HCT116 (cell line): ENCODE measurements at regions not wholly inside any gene's neighbourhood (a gene's known extent, or its start where the extent isn't known, plus 50 kb on each side); places are given as distances from the start of the nearest gene placed in this dataset.

ENCODE experiments used
- ATAC-seq: fragments of 200-7000 bp; cut with Tn5 transposase; 2 replicates; pipeline ENCODE4 v1.9.1; 2020; ENCODE audit warnings: mild to moderate bottlenecking, moderate library complexity
- BruUV-seq: library from RNA; stranded (reverse); fragments of 400-500 nt; replicated peaks from 2 replicates; lab custom pipeline; 2021; lab: Mats Ljungman, UMichigan
- CTCF ChIA-PET: fragments of 300-600 bp; sonication (Branson Sonifier 250); formaldehyde crosslinking; loops from one replicate; lab custom pipeline; 2021; ENCODE audit warnings: antibody characterized with exemption; lab: Charles Lee
- POLR2A ChIA-PET: fragments of 300-600, 350-600 bp; sonication (Branson Sonifier 250); formaldehyde crosslinking; loops from one replicate; lab custom pipeline; 2021; ENCODE audit warnings: antibody characterized with exemption; lab: Charles Lee
- RAD21 ChIA-PET, 2 experiments: fragments of 300-600 bp; sonication (Branson Sonifier 250); formaldehyde crosslinking; loops; one replicate each; lab custom pipeline; 2023; ENCODE audit warnings: low total read pairs in 2 of 2; ENCODE audit not compliant: uncharacterized antibody in 2 of 2, unreplicated experiment in 2 of 2, low non-redundant PET in 1 of 2; lab: Charles Lee
- DNase-seq: peaks from one replicate; pipeline ENCODE4 v3.0.0-alpha.2; 2010; ENCODE audit warnings: low read depth, low spot score
- H2AFZ ChIP-seq: fragments of 200-600 bp; shearing (Covaris generic), sonication (generic); 2 replicates; pipeline ENCODE4 v1.6.1; 2017; ENCODE audit warnings: low read depth, mixed run types, mixed read lengths, antibody characterized with exemption, low read length; ENCODE audit not compliant: poor library complexity, severe bottlenecking
- H3K27ac ChIP-seq: 2 replicates; pipeline ENCODE4 v1.5.1; 2012; ENCODE audit warnings: low read depth, low read length
- H3K27me3 ChIP-seq: fragments of 200-600 bp; sonication (generic); 2 replicates; pipeline ENCODE4 v1.6.1; 2016; ENCODE audit warnings: mixed run types, low read length, mixed read lengths; ENCODE audit not compliant: insufficient read depth
- H3K36me3 ChIP-seq, 2 experiments: fragments of 200-500 bp in 1 of 2; fragments of 200-600 bp in 1 of 2; sonication (Bioruptor generic) in 1 of 2; sonication (generic) in 1 of 2; 2 replicates each; pipeline versions ENCODE4 v1.5.1 to v1.6.1; 2014 to 2016; ENCODE audit warnings: low read length in 2 of 2, inconsistent platforms in 1 of 2, mixed read lengths in 1 of 2, mixed run types in 1 of 2; ENCODE audit not compliant: insufficient read depth in 2 of 2, control insufficient read depth in 1 of 2
- H3K4me1 ChIP-seq, 2 experiments: fragments of 200-600 bp in 1 of 2; sonication (generic) in 1 of 2; 2 replicates each; pipeline versions ENCODE4 v1.5.1 to v1.6.1; 2012 to 2017; ENCODE audit warnings: low read length in 2 of 2, inconsistent platforms in 1 of 2, mild to moderate bottlenecking in 1 of 2, mixed read lengths in 1 of 2, mixed run types in 1 of 2, moderate library complexity in 1 of 2; ENCODE audit not compliant: insufficient read depth in 2 of 2, control insufficient read depth in 1 of 2
- H3K4me2 ChIP-seq: fragments of 200-600 bp; sonication (generic); 2 replicates; pipeline ENCODE4 v1.6.1; 2017; ENCODE audit warnings: mixed run types, low read length, mixed read lengths
- H3K4me3 ChIP-seq, 2 experiments: fragments of 200-600 bp in 1 of 2; sonication (generic) in 1 of 2; replicated peaks in 1 of 2; 2 replicates each; pipeline ENCODE4 v1.5.1; 2011 to 2016; ENCODE audit warnings: low read length in 2 of 2, control low read depth in 1 of 2, low read depth in 1 of 2, mild to moderate bottlenecking in 1 of 2, mixed read lengths in 1 of 2, mixed run types in 1 of 2
- H3K79me2 ChIP-seq: fragments of 200-600 bp; sonication (generic); 2 replicates; pipeline ENCODE4 v1.6.1; 2017; ENCODE audit warnings: mild to moderate bottlenecking, mixed run types, low read length, moderate library complexity, mixed read lengths; ENCODE audit not compliant: insufficient read depth
- H3K9ac ChIP-seq: fragments of 200-600 bp; sonication (generic); 2 replicates; pipeline ENCODE4 v1.6.1; 2016; ENCODE audit warnings: low read length, mixed read lengths
- H3K9me2 ChIP-seq: fragments of 200-600 bp; sonication (generic), shearing (Covaris generic); 2 replicates; pipeline ENCODE4 v1.6.1; 2017; ENCODE audit warnings: mixed run types, mild to moderate bottlenecking, moderate library complexity; ENCODE audit not compliant: insufficient read depth
- H3K9me3 ChIP-seq, 2 experiments: fragments of 200-500 bp in 1 of 2; fragments of 200-600 bp in 1 of 2; sonication (Bioruptor generic) in 1 of 2; sonication (generic) in 1 of 2; 2 replicates each; pipeline ENCODE4 v1.6.1; 2014 to 2017; ENCODE audit warnings: low read length in 2 of 2, mixed read lengths in 2 of 2, inconsistent platforms in 1 of 2, low read depth in 1 of 2, mild to moderate bottlenecking in 1 of 2, mixed run types in 1 of 2, moderate library complexity in 1 of 2; ENCODE audit not compliant: control insufficient read depth in 1 of 2, insufficient read depth in 1 of 2
- H4K20me1 ChIP-seq: fragments of 200-600 bp; sonication (generic), shearing (Covaris generic); 2 replicates; pipeline ENCODE4 v1.6.1; 2017; ENCODE audit warnings: mixed run types, mild to moderate bottlenecking, moderate library complexity; ENCODE audit not compliant: insufficient read depth
- CBX3 ChIP-seq: IDR thresholded peaks from 2 replicates; pipeline ENCODE4 v1.6.1; 2012; ENCODE audit warnings: low read depth
- CEBPB ChIP-seq: IDR thresholded peaks from 2 replicates; pipeline ENCODE4 v1.6.1; 2012; ENCODE audit warnings: low read depth
- EGR1 ChIP-seq: IDR thresholded peaks from 2 replicates; pipeline ENCODE4 v1.6.1; 2012; ENCODE audit warnings: low read depth
- EZH2 ChIP-seq: fragments of 200-600 bp; sonication (generic); IDR thresholded peaks from 2 replicates; pipeline ENCODE4 v1.6.1; 2017; ENCODE audit warnings: antibody characterized with exemption, mixed run types
- EZH2phosphoT487 ChIP-seq: fragments of 200-600 bp; IDR thresholded peaks from 2 replicates; pipeline ENCODE4 v1.6.1; 2018; ENCODE audit warnings: antibody characterized with exemption, borderline replicate concordance
- JUND ChIP-seq: IDR thresholded peaks from 2 replicates; pipeline ENCODE4 v1.6.1; 2012
- POLR2A ChIP-seq: IDR thresholded peaks from 2 replicates; pipeline ENCODE4 v1.7.0; 2011; ENCODE audit warnings: borderline replicate concordance; ENCODE audit not compliant: insufficient read depth, insufficient read length; ENCODE audit errors: extremely low read depth
- POLR2AphosphoS5 ChIP-seq: IDR thresholded peaks from 2 replicates; pipeline ENCODE4 v1.6.1; 2011; ENCODE audit warnings: mild to moderate bottlenecking, low read depth, low read length, moderate library complexity
- SIN3A ChIP-seq: IDR thresholded peaks from 2 replicates; pipeline ENCODE4 v1.6.1; 2012; ENCODE audit warnings: low read depth
- SP1 ChIP-seq: IDR thresholded peaks from 2 replicates; pipeline ENCODE4 v1.6.1; 2012; ENCODE audit warnings: low read depth
- SRF ChIP-seq: IDR thresholded peaks from 2 replicates; pipeline ENCODE4 v1.6.1; 2012; ENCODE audit warnings: low read depth
- TCF7L2 ChIP-seq: IDR thresholded peaks from 2 replicates; pipeline ENCODE4 v1.7.0; 2011; ENCODE audit warnings: borderline replicate concordance, inconsistent platforms; ENCODE audit not compliant: insufficient read depth, insufficient read length; ENCODE audit errors: extremely low read depth
- YY1 ChIP-seq: IDR thresholded peaks from 2 replicates; pipeline ENCODE4 v1.6.1; 2011; ENCODE audit warnings: low read length, low read depth, moderate library complexity, mild to moderate bottlenecking; ENCODE audit not compliant: insufficient replicate concordance; ENCODE audit errors: extremely low read depth
- ZNF274 ChIP-seq: fragments of 200-500 bp; sonication (Bioruptor generic); IDR thresholded peaks from 2 replicates; pipeline ENCODE4 v1.6.1; 2014; ENCODE audit warnings: mild to moderate bottlenecking, low read depth, low read length, inconsistent platforms
- intact Hi-C: fragments of 100-400 bp; cut with micrococcal nuclease; formaldehyde crosslinking; loops from 2 replicates; pipeline ENCODE4 v1.10.0; 2022
- TF ChIP-seq, protein P1 (sequence below): IDR thresholded peaks from 2 replicates; pipeline ENCODE4 v1.6.1; 2012
- TF ChIP-seq, protein P2 (sequence below): IDR thresholded peaks from 2 replicates; pipeline ENCODE4 v1.6.1; 2012
- TF ChIP-seq, protein P3 (sequence below): IDR thresholded peaks from 2 replicates; pipeline ENCODE4 v1.6.1; 2011; ENCODE audit warnings: mild to moderate bottlenecking, low read length, moderate library complexity; ENCODE audit not compliant: insufficient replicate concordance; ENCODE audit errors: extremely low read depth
- TF ChIP-seq, protein P4 (sequence below), 3 experiments: fragments of 200-600 bp in 1 of 3; sonication (generic) in 1 of 3; IDR thresholded peaks in 2 of 3; conservative IDR thresholded peaks in 1 of 3; 2 replicates each; pipeline ENCODE4 v1.5.1; 2012 to 2017; ENCODE audit warnings: low read depth in 2 of 3, low read length in 2 of 3, antibody characterized with exemption in 1 of 3, borderline replicate concordance in 1 of 3, control low read depth in 1 of 3, mild to moderate bottlenecking in 1 of 3, mixed read lengths in 1 of 3, mixed run types in 1 of 3, moderate library complexity in 1 of 3; ENCODE audit not compliant: insufficient read depth in 1 of 3

DNA sequence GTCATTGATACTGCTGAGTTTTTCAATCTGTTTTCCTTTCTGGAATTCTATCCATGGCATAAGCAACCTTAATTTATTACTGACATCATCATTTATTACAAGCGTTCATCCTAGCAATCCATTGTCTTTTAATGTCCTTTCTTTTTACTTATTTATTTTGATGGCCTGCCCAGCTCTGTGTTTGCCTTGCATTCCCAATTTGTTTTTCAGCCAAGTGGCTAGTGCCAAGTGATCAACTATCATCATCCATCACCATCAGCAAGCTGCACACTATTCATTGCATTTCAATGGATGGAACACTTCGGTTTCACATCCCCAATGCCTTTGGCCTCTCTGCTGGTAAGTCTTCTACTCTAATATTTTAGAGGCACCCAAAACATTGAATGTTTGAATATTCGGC is 831.7 kb upstream of the EPHA5 start:
- Histone ChIP-seq H3K4me2 (no peak overlapping the region), H3K27me3 (no peaks in the 10 kb centered on the region), H4K20me1 (no peaks in the 10 kb centered on the region; the same call in 1 of the 2 replicates), H3K27ac (no peak overlapping the region), H3K9me3 (peaks cover 4 to 16% of the 10 kb centered on the region in 2 experiments; a peak in 3 of 4 replicates), H3K4me3 (no peak overlapping the region), H3K36me3 (no peaks in the 10 kb centered on the region), H3K9me2 (no peaks in the 10 kb centered on the region), H3K79me2 (no peaks in the 10 kb centered on the region), H3K9ac (no peak overlapping the region), H2AFZ (no peak overlapping the region), H3K4me1 (no peaks in the 10 kb centered on the region)
- ChIA-PET CTCF (no interaction called here), POLR2A (no interaction called here), RAD21 (no interaction called here)
- TF ChIP-seq EZH2: no peak
- no peak for TF ChIP-seq SIN3A
- TF ChIP-seq, protein P1, sequence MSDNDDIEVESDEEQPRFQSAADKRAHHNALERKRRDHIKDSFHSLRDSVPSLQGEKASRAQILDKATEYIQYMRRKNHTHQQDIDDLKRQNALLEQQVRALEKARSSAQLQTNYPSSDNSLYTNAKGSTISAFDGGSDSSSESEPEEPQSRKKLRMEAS: no peak
- no peak for TF ChIP-seq SP1
- TF ChIP-seq CBX3: no peak
- TF ChIP-seq JUND: no peak
- TF ChIP-seq, protein P2, sequence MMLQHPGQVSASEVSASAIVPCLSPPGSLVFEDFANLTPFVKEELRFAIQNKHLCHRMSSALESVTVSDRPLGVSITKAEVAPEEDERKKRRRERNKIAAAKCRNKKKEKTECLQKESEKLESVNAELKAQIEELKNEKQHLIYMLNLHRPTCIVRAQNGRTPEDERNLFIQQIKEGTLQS: no peak
- no peak for TF ChIP-seq CEBPB
- BruUV-seq: no TSS peak
- DNase-seq: no peak
- ATAC-seq: no peak
- intact Hi-C loops: no loop called here

DNA sequence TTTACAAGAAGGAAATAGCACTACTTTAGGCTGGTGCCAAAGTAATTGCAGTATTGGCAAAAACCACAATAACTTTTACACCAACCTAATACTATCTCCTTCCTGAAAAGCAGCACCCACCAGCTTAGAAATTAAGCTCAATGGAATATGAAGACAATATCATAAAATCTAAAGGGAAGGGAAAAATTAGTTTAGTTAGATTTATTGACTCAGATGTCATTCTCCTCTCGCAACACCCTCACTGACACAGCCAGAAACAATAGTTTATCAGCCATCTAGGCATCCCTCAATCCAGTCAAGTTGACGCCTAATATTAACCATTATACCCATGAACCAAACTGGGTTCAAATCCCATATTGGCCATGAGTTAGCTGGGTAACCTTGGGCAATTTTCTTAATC is 820.4 kb upstream of the EPHA5 start:
- H4K20me1 ChIP-seq: no peaks in the 10 kb centered on the region
- ChIA-PET RAD21 (no interaction called here), CTCF (no interaction called here), POLR2A (no interaction called here)
- H3K9ac ChIP-seq: no peak overlapping the region
- intact Hi-C loops: no loop called here
- no peaks in the 10 kb centered on the region for H3K9me2 ChIP-seq
- no peak overlapping the region for H3K4me2 ChIP-seq
- H3K27ac ChIP-seq: no peak overlapping the region
- no peaks in the 10 kb centered on the region for H3K36me3 ChIP-seq
- H3K4me3 ChIP-seq: no peak overlapping the region
- H3K27me3 ChIP-seq: no peaks in the 10 kb centered on the region
- no peak for DNase-seq
- H3K4me1 ChIP-seq: no peaks in the 10 kb centered on the region
- no TSS peak for BruUV-seq
- no peaks in the 10 kb centered on the region for H3K79me2 ChIP-seq
- no peak for ATAC-seq
- no peak overlapping the region for H2AFZ ChIP-seq
- peaks cover 8 to 14% of the 10 kb centered on the region in 2 experiments; a peak in 2 of 4 replicates for H3K9me3 ChIP-seq
- no peak for TF ChIP-seq YY1
- TF ChIP-seq, protein P1: no peak
- no peak for TF ChIP-seq SRF
- TF ChIP-seq EZH2phosphoT487: no peak
- no peak for TF ChIP-seq TCF7L2
- no peak for TF ChIP-seq EGR1
- no peak for TF ChIP-seq POLR2A
- TF ChIP-seq ZNF274: no peak
- TF ChIP-seq, protein P3, sequence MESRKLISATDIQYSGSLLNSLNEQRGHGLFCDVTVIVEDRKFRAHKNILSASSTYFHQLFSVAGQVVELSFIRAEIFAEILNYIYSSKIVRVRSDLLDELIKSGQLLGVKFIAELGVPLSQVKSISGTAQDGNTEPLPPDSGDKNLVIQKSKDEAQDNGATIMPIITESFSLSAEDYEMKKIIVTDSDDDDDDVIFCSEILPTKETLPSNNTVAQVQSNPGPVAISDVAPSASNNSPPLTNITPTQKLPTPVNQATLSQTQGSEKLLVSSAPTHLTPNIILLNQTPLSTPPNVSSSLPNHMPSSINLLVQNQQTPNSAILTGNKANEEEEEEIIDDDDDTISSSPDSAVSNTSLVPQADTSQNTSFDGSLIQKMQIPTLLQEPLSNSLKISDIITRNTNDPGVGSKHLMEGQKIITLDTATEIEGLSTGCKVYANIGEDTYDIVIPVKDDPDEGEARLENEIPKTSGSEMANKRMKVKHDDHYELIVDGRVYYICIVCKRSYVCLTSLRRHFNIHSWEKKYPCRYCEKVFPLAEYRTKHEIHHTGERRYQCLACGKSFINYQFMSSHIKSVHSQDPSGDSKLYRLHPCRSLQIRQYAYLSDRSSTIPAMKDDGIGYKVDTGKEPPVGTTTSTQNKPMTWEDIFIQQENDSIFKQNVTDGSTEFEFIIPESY: no peak
- TF ChIP-seq, protein P4, sequence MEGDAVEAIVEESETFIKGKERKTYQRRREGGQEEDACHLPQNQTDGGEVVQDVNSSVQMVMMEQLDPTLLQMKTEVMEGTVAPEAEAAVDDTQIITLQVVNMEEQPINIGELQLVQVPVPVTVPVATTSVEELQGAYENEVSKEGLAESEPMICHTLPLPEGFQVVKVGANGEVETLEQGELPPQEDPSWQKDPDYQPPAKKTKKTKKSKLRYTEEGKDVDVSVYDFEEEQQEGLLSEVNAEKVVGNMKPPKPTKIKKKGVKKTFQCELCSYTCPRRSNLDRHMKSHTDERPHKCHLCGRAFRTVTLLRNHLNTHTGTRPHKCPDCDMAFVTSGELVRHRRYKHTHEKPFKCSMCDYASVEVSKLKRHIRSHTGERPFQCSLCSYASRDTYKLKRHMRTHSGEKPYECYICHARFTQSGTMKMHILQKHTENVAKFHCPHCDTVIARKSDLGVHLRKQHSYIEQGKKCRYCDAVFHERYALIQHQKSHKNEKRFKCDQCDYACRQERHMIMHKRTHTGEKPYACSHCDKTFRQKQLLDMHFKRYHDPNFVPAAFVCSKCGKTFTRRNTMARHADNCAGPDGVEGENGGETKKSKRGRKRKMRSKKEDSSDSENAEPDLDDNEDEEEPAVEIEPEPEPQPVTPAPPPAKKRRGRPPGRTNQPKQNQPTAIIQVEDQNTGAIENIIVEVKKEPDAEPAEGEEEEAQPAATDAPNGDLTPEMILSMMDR (IDR thresholded peaks at IDR 0.05 in 2 of 3, conservative IDR thresholded peaks at IDR 0.05 in 1 of 3; ENCODE audit: borderline replicate concordance in 1 of 3, insufficient read depth in 1 of 3, low read depth in 2 of 3, low read length in 2 of 3): no peak
- TF ChIP-seq CEBPB: no peak
- no peak for TF ChIP-seq POLR2AphosphoS5
